B cell (primary cell): ENCODE measurements at regions not wholly inside any gene's neighbourhood (a gene's known extent, or its start where the extent isn't known, plus 50 kb on each side); places are given as distances from the start of the nearest gene placed in this dataset.

Experiments used
- ATAC-seq: fragments of 200-7000 bp; cut with Tn5 transposase; one replicate; pipeline ENCODE4 v1.10.0; 2021; ENCODE audit warnings: low read depth, mild to moderate bottlenecking, moderate number of reproducible peaks, moderate library complexity
- CTCF ChIA-PET: fragments of 350-600 bp; sonication (Branson Sonifier 250); formaldehyde crosslinking; loops from one replicate; lab custom pipeline; 2021; ENCODE audit warnings: antibody characterized with exemption, inconsistent platforms; lab: Charles Lee
- POLR2A ChIA-PET: fragments of 350-600 bp; sonication (Branson Sonifier 250); formaldehyde crosslinking; loops from one replicate; lab custom pipeline; 2021; ENCODE audit warnings: antibody characterized with exemption; lab: Charles Lee
- DNase-seq: peaks from one replicate; pipeline ENCODE4 v3.0.0; 2013
- H2AFZ ChIP-seq: 2 replicates; pipeline ENCODE4 v1.6.1; 2012; ENCODE audit warnings: mild to moderate bottlenecking, low read depth, low read length; ENCODE audit not compliant: insufficient read depth, poor library complexity, severe bottlenecking
- H3K27ac ChIP-seq, 2 donors: 1 replicate in 1 of 2; 2 replicates in 1 of 2; pipeline ENCODE4 v1.5.1; 2012 to 2013; ENCODE audit warnings: low read length in 2 of 2, mild to moderate bottlenecking in 2 of 2, moderate library complexity in 1 of 2
- H3K27me3 ChIP-seq, 4 experiments: fragments of 200-600 bp in 1 of 4; sonication (generic) in 1 of 4; replicated peaks in 1 of 4; 1 replicate in 2 of 4; 2 replicates in 2 of 4; pipeline versions ENCODE4 v1.6.1 to v1.7.0; 2013 to 2016; ENCODE audit warnings: low read length in 3 of 4, mild to moderate bottlenecking in 2 of 4, mixed read lengths in 1 of 4, moderate library complexity in 1 of 4; ENCODE audit not compliant: insufficient read depth in 4 of 4, control insufficient read depth in 3 of 4; ENCODE audit errors: control extremely low read depth in 1 of 4
- H3K36me3 ChIP-seq, 2 experiments: replicated peaks in 1 of 2; 1 replicate in 1 of 2; 2 replicates in 1 of 2; pipeline versions ENCODE4 v1.6.1 to v1.7.1; 2013; ENCODE audit warnings: low read length in 1 of 2; ENCODE audit not compliant: insufficient read depth in 2 of 2, control insufficient read depth in 1 of 2; ENCODE audit errors: control extremely low read depth in 1 of 2, extremely low read depth in 1 of 2
- H3K4me1 ChIP-seq, 2 donors: fragments of 200-600 bp in 1 of 2; sonication (generic) in 1 of 2; 1 replicate in 1 of 2; 2 replicates in 1 of 2; pipeline versions ENCODE4 v1.5.1 to v1.6.1; 2013 to 2017; ENCODE audit warnings: low read length in 2 of 2; ENCODE audit not compliant: control insufficient read depth in 2 of 2, insufficient read depth in 2 of 2
- H3K4me2 ChIP-seq: replicated peaks from 2 replicates; pipeline ENCODE3; 2012; ENCODE audit warnings: mild to moderate bottlenecking, low read depth, low read length; ENCODE audit not compliant: poor library complexity, severe bottlenecking
- H3K4me3 ChIP-seq, 5 experiments: fragments of 200-600 bp in 1 of 5; sonication (generic) in 1 of 5; 1 replicate in 3 of 5; 2 replicates in 2 of 5; pipeline versions ENCODE4 v1.5.1 to v1.7.0; 2011 to 2016; ENCODE audit warnings: low read length in 4 of 5, mild to moderate bottlenecking in 4 of 5, low read depth in 2 of 5, control low read depth in 1 of 5, moderate library complexity in 1 of 5; ENCODE audit not compliant: insufficient read depth in 1 of 5; ENCODE audit errors: control extremely low read depth in 1 of 5, extremely low read depth in 1 of 5
- H3K79me2 ChIP-seq: fragments of 200-600 bp; sonication (generic); one replicate; pipeline ENCODE4 v1.6.0; 2016; ENCODE audit warnings: low read length; ENCODE audit not compliant: control insufficient read depth, insufficient read depth
- H3K9ac ChIP-seq: fragments of 200-600 bp; sonication (generic); 2 replicates; pipeline ENCODE4 v1.6.1; 2017; ENCODE audit warnings: mild to moderate bottlenecking, low read length, moderate library complexity
- H3K9me3 ChIP-seq, 3 donors: one replicate each; pipeline versions ENCODE4 v1.6.1 to v1.7.1; 2013; ENCODE audit warnings: low read length in 2 of 3; ENCODE audit not compliant: control insufficient read depth in 2 of 3, insufficient read depth in 1 of 3; ENCODE audit errors: control extremely low read depth in 1 of 3
- H4K20me1 ChIP-seq: 2 replicates; pipeline ENCODE4 v1.6.0; 2012; ENCODE audit warnings: mild to moderate bottlenecking, low read length; ENCODE audit not compliant: insufficient read depth, control insufficient read depth, poor library complexity, severe bottlenecking
- H3K27ac Mint-ChIP-seq: one replicate; pipeline ENCODE4 v1.8.0; 2021; ENCODE audit warnings: mixed read lengths
- H3K27me3 Mint-ChIP-seq: one replicate; pipeline ENCODE4 v1.8.0; 2021; ENCODE audit warnings: mixed read lengths
- H3K4me1 Mint-ChIP-seq: one replicate; pipeline ENCODE4 v1.8.0; 2021; ENCODE audit warnings: mixed read lengths
- H3K4me3 Mint-ChIP-seq: one replicate; pipeline ENCODE4 v1.8.0; 2021; ENCODE audit warnings: mixed read lengths
- H3K9me3 Mint-ChIP-seq: one replicate; pipeline ENCODE4 v1.8.0; 2022; ENCODE audit warnings: mixed read lengths; ENCODE audit not compliant: insufficient read depth
- EZH2 ChIP-seq: IDR thresholded peaks from 2 replicates; pipeline ENCODE4 v1.6.1; 2012; ENCODE audit warnings: borderline replicate concordance, low read depth, mild to moderate bottlenecking, moderate library complexity, low read length; ENCODE audit not compliant: insufficient read depth, poor library complexity, severe bottlenecking
- WGBS: methylation state at CpG from one replicate; pipeline ENCODE4 v1.1.5; 2013; ENCODE audit warnings: missing lambda C conversion rate; ENCODE audit not compliant: insufficient coverage; 5-methylcytosine and 5-hydroxymethylcytosine counted together
- intact Hi-C: fragments of 100-400 bp; cut with micrococcal nuclease; formaldehyde crosslinking; loops from one replicate; pipeline ENCODE4 v1.10.0; 2022
- TF ChIP-seq, protein P1 (sequence below): fragments of 200-600 bp; IDR thresholded peaks from one replicate; pipeline ENCODE4 v1.8.0; 2022; ENCODE audit warnings: antibody characterized with exemption, mild to moderate bottlenecking

DNA sequence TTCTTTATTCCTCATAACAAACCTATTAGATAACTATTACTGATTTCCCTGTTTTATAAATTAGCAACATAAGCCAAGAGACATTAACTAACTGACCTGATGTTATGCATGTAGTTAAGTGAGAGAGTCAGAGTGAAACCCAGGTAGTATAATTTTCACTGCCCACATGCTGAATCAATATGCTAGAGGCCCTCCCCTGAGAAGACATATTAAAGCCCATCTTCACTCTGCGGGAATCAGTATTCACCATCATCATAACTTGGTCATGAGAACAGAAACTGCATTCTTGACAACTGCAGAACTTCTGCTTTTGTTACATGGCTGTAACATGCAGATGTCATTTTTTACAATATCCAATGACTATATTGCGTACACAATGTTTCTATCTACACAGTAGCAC is 1324.3 kb downstream of the ARAP2 start:
- Mint-ChIP-seq H3K27ac (no peak overlapping the region), H3K27me3 (no peaks in the 10 kb centered on the region), H3K9me3 (no peaks in the 10 kb centered on the region), H3K4me1 (no peaks in the 10 kb centered on the region), H3K4me3 (no peak overlapping the region)
- no peaks in the 10 kb centered on the region for H3K9me3 ChIP-seq
- ChIA-PET POLR2A (no interaction called here), CTCF (no interaction called here)
- DNase-seq (no peak), ATAC-seq (no peak)
- H3K9ac ChIP-seq, result no peak overlapping the region
- H2AFZ ChIP-seq, result no peak overlapping the region
- H3K4me1 ChIP-seq, result no peaks in the 10 kb centered on the region
- H3K27ac ChIP-seq, result no peak overlapping the region
- TF ChIP-seq EZH2, result no peak
- TF ChIP-seq, protein P1, sequence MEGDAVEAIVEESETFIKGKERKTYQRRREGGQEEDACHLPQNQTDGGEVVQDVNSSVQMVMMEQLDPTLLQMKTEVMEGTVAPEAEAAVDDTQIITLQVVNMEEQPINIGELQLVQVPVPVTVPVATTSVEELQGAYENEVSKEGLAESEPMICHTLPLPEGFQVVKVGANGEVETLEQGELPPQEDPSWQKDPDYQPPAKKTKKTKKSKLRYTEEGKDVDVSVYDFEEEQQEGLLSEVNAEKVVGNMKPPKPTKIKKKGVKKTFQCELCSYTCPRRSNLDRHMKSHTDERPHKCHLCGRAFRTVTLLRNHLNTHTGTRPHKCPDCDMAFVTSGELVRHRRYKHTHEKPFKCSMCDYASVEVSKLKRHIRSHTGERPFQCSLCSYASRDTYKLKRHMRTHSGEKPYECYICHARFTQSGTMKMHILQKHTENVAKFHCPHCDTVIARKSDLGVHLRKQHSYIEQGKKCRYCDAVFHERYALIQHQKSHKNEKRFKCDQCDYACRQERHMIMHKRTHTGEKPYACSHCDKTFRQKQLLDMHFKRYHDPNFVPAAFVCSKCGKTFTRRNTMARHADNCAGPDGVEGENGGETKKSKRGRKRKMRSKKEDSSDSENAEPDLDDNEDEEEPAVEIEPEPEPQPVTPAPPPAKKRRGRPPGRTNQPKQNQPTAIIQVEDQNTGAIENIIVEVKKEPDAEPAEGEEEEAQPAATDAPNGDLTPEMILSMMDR, result no peak
- H3K4me3 ChIP-seq, result no peak overlapping the region
- no peak overlapping the region for H3K4me2 ChIP-seq
- intact Hi-C loops, result no loop called here
- no peaks in the 10 kb centered on the region for H3K36me3 ChIP-seq
- H3K27me3 ChIP-seq, result no peaks in the 10 kb centered on the region
- no peaks in the 10 kb centered on the region for H4K20me1 ChIP-seq
- H3K79me2 ChIP-seq, result no peaks in the 10 kb centered on the region
- WGBS, result 100% methylated on average over 2 of the region's 2 CpGs

DNA sequence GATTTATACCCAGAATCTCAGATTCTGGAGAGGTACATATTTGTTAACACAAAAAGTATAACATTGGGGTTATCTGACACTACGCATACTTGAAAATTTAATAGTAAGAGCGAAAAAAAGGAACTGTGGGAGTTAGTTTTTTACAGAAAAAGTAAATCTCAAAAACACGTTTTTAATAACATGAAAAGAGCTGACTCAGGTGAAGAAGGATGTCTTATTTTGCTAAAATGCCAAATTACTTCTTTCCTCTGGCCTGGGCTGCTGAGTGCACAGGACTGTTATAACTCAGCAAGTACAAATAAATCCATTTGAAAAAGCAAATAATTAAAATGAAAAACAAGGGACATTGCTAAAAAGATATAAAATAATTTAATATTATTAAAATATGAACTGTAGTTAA is 1322.9 kb downstream of the ARAP2 start:
- H3K4me1 ChIP-seq, result no peaks in the 10 kb centered on the region
- Mint-ChIP-seq H3K27ac (no peak overlapping the region), H3K9me3 (no peaks in the 10 kb centered on the region), H3K4me3 (no peak overlapping the region), H3K4me1 (no peaks in the 10 kb centered on the region), H3K27me3 (no peaks in the 10 kb centered on the region)
- H3K4me2 ChIP-seq, result no peak overlapping the region
- TF ChIP-seq, protein P1, result no peak
- TF ChIP-seq EZH2, result no peak
- no peaks in the 10 kb centered on the region for H3K36me3 ChIP-seq
- intact Hi-C loops, result no loop called here
- no peak for ATAC-seq
- H3K4me3 ChIP-seq, result no peak overlapping the region
- no peak overlapping the region for H3K9ac ChIP-seq
- no peaks in the 10 kb centered on the region for H4K20me1 ChIP-seq
- no peaks in the 10 kb centered on the region for H3K9me3 ChIP-seq
- H3K27ac ChIP-seq, result no peak overlapping the region
- ChIA-PET POLR2A (no interaction called here), CTCF (no interaction called here)
- no peaks in the 10 kb centered on the region for H3K27me3 ChIP-seq
- H2AFZ ChIP-seq, result no peak overlapping the region
- no peak for DNase-seq
- no peaks in the 10 kb centered on the region for H3K79me2 ChIP-seq
- no CpG with 5 or more reads among the region's 3 CpGs for WGBS
